Activated CD4-positive, alpha-beta T cell treated with anti-CD3 and anti-CD28 coated beads, Interleukin-2, amount 50 U/mL, for 16 hours (primary cell): ENCODE measurements at regions not wholly inside any gene's neighbourhood (a gene's known extent, or its start where the extent isn't known, plus 50 kb on each side); places are given as distances from the start of the nearest gene placed in this dataset.

ENCODE experiments used
- DNase-seq: peaks from one replicate; pipeline ENCODE4 v3.0.0-alpha.2; 2020

- no peak for DNase-seq
Measured at GRCh38 chr3:963255-963654, 129.6 kb upstream of the CNTN6 start.

- no peak for DNase-seq
Measured at GRCh38 chr3:963755-964154, 129.1 kb upstream of the CNTN6 start.

- no peak for DNase-seq
Measured at GRCh38 chr3:965826-966225, 127.0 kb upstream of the CNTN6 start.

- DNase-seq, result no peak
Measured at GRCh38 chr3:966341-966740, 126.5 kb upstream of the CNTN6 start.

GRCh38 chr3:973340-973739 lies 119.5 kb upstream of the CNTN6 start:
- DNase-seq, result no peak

- no peak for DNase-seq
Measured at GRCh38 chr3:976006-976405, 116.8 kb upstream of the CNTN6 start.

- DNase-seq, result no peak
Measured at GRCh38 chr3:981156-981555, 111.7 kb upstream of the CNTN6 start.

- DNase-seq, result no peak
Measured at GRCh38 chr3:988785-989184, 104.0 kb upstream of the CNTN6 start.

GRCh38 chr3:992871-993270 lies 100.0 kb upstream of the CNTN6 start:
- DNase-seq, result no peak

GRCh38 chr3:1002010-1002409 lies 90.8 kb upstream of the CNTN6 start:
- DNase-seq, result no peak

- DNase-seq, result no peak
Measured at GRCh38 chr3:1007866-1008265, 85.0 kb upstream of the CNTN6 start.

GRCh38 chr3:1010228-1010627 lies 82.6 kb upstream of the CNTN6 start:
- DNase-seq, result no peak

- DNase-seq, result no peak
Measured at GRCh38 chr3:1015826-1016225, 77.0 kb upstream of the CNTN6 start.

GRCh38 chr3:1017870-1018269 lies 75.0 kb upstream of the CNTN6 start:
- no peak for DNase-seq

- no peak for DNase-seq
Measured at GRCh38 chr3:1019157-1019556, 73.7 kb upstream of the CNTN6 start.

- no peak for DNase-seq
Measured at GRCh38 chr3:1026395-1026794, 66.4 kb upstream of the CNTN6 start.

- DNase-seq, result no peak
Measured at GRCh38 chr3:1036207-1036826, 56.5 kb upstream of the CNTN6 start.

- no peak for DNase-seq
Measured at GRCh38 chr3:1037631-1038030, 55.2 kb upstream of the CNTN6 start.
